K562 (cell line): ENCODE measurements at regions not wholly inside any gene's neighbourhood (a gene's known extent, or its start where the extent isn't known, plus 50 kb on each side); places are given as distances from the start of the nearest gene placed in this dataset.

ENCODE experiments used
- POLR2A ChIP-seq: fragments of 450-650 bp; conservative IDR thresholded peaks from 2 replicates; pipeline ENCODE4 v1.6.1; 2016
- SP1 ChIP-seq: sonication (generic); formaldehyde crosslinking; IDR thresholded peaks from 2 replicates; pipeline ENCODE4 v1.8.1; 2022; ENCODE audit warnings: mild to moderate bottlenecking, missing genetic modification reagents
- TRIM24 ChIP-seq, 2 experiments: fragments of 450-650 bp; IDR thresholded peaks; 2 replicates each; pipeline ENCODE4 v1.6.1; 2016
- ZKSCAN8 ChIP-seq: fragments of 200-800 bp; sonication (Bioruptor generic); IDR thresholded peaks from 2 replicates; pipeline ENCODE4 v1.6.1; 2016; ENCODE audit warnings: missing genetic modification characterization, missing compliant biosample characterization
- ZNF644 ChIP-seq: fragments of 200-800 bp; sonication (Bioruptor generic); IDR thresholded peaks from 2 replicates; pipeline ENCODE4 v1.6.1; 2016; ENCODE audit warnings: low read depth, missing genetic modification characterization, missing compliant biosample characterization
- TF ChIP-seq, protein P1 (sequence below), 3 experiments: IDR thresholded peaks in 2 of 3; conservative IDR thresholded peaks in 1 of 3; 2 replicates each; pipeline ENCODE4 v1.5.1; 2011 to 2012; ENCODE audit warnings: low read length in 3 of 3, mild to moderate bottlenecking in 3 of 3, control low read depth in 2 of 3, improper control_type of control experiment in 1 of 3, inconsistent platforms in 1 of 3, low read depth in 1 of 3, mixed read lengths in 1 of 3, moderate library complexity in 1 of 3; ENCODE audit not compliant: insufficient read depth in 2 of 3

- TF ChIP-seq ZNF644 (tag) (no peak), SP1 (no peak), ZKSCAN8 (CRISPR knock-in tag) (no peak), TRIM24 (IDR thresholded peaks at IDR 0.05) (no peak), POLR2A (no peak)
- TF ChIP-seq, protein P1, sequence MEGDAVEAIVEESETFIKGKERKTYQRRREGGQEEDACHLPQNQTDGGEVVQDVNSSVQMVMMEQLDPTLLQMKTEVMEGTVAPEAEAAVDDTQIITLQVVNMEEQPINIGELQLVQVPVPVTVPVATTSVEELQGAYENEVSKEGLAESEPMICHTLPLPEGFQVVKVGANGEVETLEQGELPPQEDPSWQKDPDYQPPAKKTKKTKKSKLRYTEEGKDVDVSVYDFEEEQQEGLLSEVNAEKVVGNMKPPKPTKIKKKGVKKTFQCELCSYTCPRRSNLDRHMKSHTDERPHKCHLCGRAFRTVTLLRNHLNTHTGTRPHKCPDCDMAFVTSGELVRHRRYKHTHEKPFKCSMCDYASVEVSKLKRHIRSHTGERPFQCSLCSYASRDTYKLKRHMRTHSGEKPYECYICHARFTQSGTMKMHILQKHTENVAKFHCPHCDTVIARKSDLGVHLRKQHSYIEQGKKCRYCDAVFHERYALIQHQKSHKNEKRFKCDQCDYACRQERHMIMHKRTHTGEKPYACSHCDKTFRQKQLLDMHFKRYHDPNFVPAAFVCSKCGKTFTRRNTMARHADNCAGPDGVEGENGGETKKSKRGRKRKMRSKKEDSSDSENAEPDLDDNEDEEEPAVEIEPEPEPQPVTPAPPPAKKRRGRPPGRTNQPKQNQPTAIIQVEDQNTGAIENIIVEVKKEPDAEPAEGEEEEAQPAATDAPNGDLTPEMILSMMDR (IDR thresholded peaks at IDR 0.05 in 2 of 3, conservative IDR thresholded peaks at IDR 0.05 in 1 of 3; ENCODE audit: insufficient read depth in 2 of 3, low read depth in 1 of 3, low read length in 3 of 3): no peak
Measured at GRCh38 chr1:29682919-29683295, 446.6 kb downstream of the PTPRU start.
